ENCODE measurements at regions not wholly inside any gene's neighbourhood (a gene's known extent, or its start where the extent isn't known, plus 50 kb on each side); places are given as distances from the start of the nearest gene placed in this dataset.

- FAIRE-seq, result no peak
- POLR2A ChIA-PET, result no interaction called here
- no peak overlapping the region for H3K4me2 ChIP-seq
- WGBS (ENCODE audit: missing lambda C conversion rate), result 7% methylated on average over 3 of the region's 4 CpGs
- TF ChIP-seq FOSL2 (IDR thresholded peaks at IDR 0.05) (no peak), FOSL2 (CRISPR knock-in tag; IDR thresholded peaks at IDR 0.05) (no peak), KDM1A (IDR thresholded peaks at IDR 0.05; ENCODE audit: low read depth) (no peak), TFCP2L1 (CRISPR knock-in tag; IDR thresholded peaks at IDR 0.05) (no peak), EHMT2 (IDR thresholded peaks at IDR 0.05; ENCODE audit: low read depth) (no peak), POLR2AphosphoS2 (conservative IDR thresholded peaks at IDR 0.05; ENCODE audit: low read length) (no peak), E2F6 (IDR thresholded peaks at IDR 0.05; ENCODE audit: borderline replicate concordance, low read depth) (no peak), HDAC2 (IDR thresholded peaks at IDR 0.05) (no peak), HES2 (IDR thresholded peaks at IDR 0.05) (no peak), ZSCAN20 (CRISPR knock-in tag; IDR thresholded peaks at IDR 0.05) (no peak), KDM5A (IDR thresholded peaks at IDR 0.05) (no peak), HEYL (CRISPR knock-in tag; IDR thresholded peaks at IDR 0.05) (no peak), CHD4 (IDR thresholded peaks at IDR 0.05; ENCODE audit: borderline replicate concordance) (no peak), MAZ (IDR thresholded peaks at IDR 0.05; ENCODE audit: borderline replicate concordance, low read depth, low read length) (no peak), CEBPB (IDR thresholded peaks at IDR 0.05) (no peak), ELK1 (IDR thresholded peaks at IDR 0.05; ENCODE audit: low read depth, low read length) (no peak), NPAS2 (CRISPR knock-in tag; IDR thresholded peaks at IDR 0.05; ENCODE audit: borderline replicate concordance) (no peak), HMGXB4 (CRISPR knock-in tag; IDR thresholded peaks at IDR 0.05; ENCODE audit: borderline replicate concordance) (no peak), USF2 (IDR thresholded peaks at IDR 0.05) (no peak), RARB (CRISPR knock-in tag; IDR thresholded peaks at IDR 0.05) (no peak)
- DNase-seq (ENCODE audit: low read depth in 1 of 2, low spot score in 1 of 2), result no peak
- H3K9me3 ChIP-seq, result no peaks in the 10 kb centered on the region
- H3K4me1 ChIP-seq, result no peaks in the 10 kb centered on the region
- CTCF ChIA-PET, result no interaction called here
- H3K27ac ChIP-seq, result no peak overlapping the region
- no peak overlapping the region for H3K4me3 ChIP-seq
- ATAC-seq, result no peak
Measured at GRCh38 chr6:95819461-95819860, 196.3 kb upstream of the FUT9 start.

GRCh38 chr6:95819939-95820338, 195.8 kb upstream of the FUT9 start:
- ChIA-PET CTCF (no interaction called here), POLR2A (no interaction called here)
- DNase-seq (ENCODE audit: low read depth in 1 of 2, low spot score in 1 of 2) (no peak), ATAC-seq (no peak), FAIRE-seq (no peak)
- no peaks in the 10 kb centered on the region for H3K9me3 ChIP-seq
- no peak overlapping the region for H3K4me3 ChIP-seq
- WGBS (ENCODE audit: missing lambda C conversion rate), result 29% methylated on average over 2 of the region's 2 CpGs
- H3K4me2 ChIP-seq, result no peak overlapping the region
- no peak overlapping the region for H3K27ac ChIP-seq
- no peak for TF ChIP-seq SMC3 (IDR thresholded peaks at IDR 0.05)
- no peak for TF ChIP-seq CHD2 (IDR thresholded peaks at IDR 0.05; ENCODE audit: low read length, partially characterized antibody)
- TF ChIP-seq FOXS1 (CRISPR knock-in tag; IDR thresholded peaks at IDR 0.05), result no peak
- no peak for TF ChIP-seq KDM5A (IDR thresholded peaks at IDR 0.05)
- no peak for TF ChIP-seq HOXB13 (CRISPR knock-in tag; IDR thresholded peaks at IDR 0.05; ENCODE audit: low read depth)
- no peak for TF ChIP-seq KDM1A (IDR thresholded peaks at IDR 0.05; ENCODE audit: low read depth)
- H3K4me1 ChIP-seq, result no peaks in the 10 kb centered on the region

Data from A549 (cell line).